ENCODE measurements at regions not wholly inside any gene's neighbourhood (a gene's known extent, or its start where the extent isn't known, plus 50 kb on each side); places are given as distances from the start of the nearest gene placed in this dataset.

DNA sequence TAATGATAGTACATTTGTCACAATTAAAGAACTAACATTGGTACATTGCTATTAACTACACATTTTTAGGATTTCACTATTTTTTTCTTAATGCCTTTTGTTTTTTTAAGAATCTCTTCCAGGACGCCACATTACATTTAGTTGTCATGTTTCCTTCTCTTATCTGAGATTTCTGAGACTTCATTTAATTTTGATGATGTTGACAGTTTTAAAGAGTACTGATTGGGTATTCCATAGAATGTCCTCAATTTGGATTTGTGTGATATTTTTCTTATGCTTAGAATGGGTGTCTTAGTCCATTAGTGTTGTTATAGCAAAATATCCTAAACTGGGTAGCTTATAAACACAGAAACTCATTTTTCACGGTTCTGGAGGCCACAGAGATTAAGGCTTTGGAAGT lies 1095.5 kb upstream of the LCORL start:
- TF ChIP-seq, protein P1, sequence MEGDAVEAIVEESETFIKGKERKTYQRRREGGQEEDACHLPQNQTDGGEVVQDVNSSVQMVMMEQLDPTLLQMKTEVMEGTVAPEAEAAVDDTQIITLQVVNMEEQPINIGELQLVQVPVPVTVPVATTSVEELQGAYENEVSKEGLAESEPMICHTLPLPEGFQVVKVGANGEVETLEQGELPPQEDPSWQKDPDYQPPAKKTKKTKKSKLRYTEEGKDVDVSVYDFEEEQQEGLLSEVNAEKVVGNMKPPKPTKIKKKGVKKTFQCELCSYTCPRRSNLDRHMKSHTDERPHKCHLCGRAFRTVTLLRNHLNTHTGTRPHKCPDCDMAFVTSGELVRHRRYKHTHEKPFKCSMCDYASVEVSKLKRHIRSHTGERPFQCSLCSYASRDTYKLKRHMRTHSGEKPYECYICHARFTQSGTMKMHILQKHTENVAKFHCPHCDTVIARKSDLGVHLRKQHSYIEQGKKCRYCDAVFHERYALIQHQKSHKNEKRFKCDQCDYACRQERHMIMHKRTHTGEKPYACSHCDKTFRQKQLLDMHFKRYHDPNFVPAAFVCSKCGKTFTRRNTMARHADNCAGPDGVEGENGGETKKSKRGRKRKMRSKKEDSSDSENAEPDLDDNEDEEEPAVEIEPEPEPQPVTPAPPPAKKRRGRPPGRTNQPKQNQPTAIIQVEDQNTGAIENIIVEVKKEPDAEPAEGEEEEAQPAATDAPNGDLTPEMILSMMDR (IDR thresholded peaks at IDR 0.05; ENCODE audit: insufficient read depth, low read length, poor library complexity, severe bottlenecking), result no peak
- no peak for TF ChIP-seq EZH2phosphoT487 (conservative IDR thresholded peaks at IDR 0.05; ENCODE audit: low read length)

Data from SU-DHL-6 (cell line).